Activated CD4-positive, alpha-beta T cell treated with anti-CD3 and anti-CD28 coated beads for 4 hours (primary cell): ENCODE measurements at regions not wholly inside any gene's neighbourhood (a gene's known extent, or its start where the extent isn't known, plus 50 kb on each side); places are given as distances from the start of the nearest gene placed in this dataset.
"Not testable (repeated sequence)": the region's sequence is repeated elsewhere in the genome, so short reads cannot be mapped to it uniquely, and the experiment has no call there.

ENCODE experiments used
- DNase-seq, 2 donors: peaks; one replicate each; pipeline ENCODE4 v3.0.0-alpha.2; 2020

DNA sequence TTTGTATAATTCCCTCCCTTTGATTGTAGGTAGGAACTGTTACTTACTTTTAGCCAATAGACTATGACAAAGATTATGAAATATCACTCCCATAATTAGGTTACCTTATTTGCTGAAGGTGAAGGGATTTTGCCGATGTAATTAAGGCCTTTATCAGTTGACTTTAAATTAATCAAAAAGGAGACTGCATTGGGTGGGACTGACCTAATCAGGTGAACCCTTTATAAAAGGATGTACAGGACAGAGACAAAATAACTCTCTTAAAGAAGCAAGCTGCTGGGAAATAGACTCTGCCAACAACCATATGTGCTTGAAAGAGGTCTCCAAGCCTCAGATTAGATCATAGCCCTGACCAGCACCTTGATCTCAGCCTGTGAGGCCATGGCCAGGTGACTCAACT lies 167.6 kb downstream of the SOX3 start:
- no peak for DNase-seq

DNA sequence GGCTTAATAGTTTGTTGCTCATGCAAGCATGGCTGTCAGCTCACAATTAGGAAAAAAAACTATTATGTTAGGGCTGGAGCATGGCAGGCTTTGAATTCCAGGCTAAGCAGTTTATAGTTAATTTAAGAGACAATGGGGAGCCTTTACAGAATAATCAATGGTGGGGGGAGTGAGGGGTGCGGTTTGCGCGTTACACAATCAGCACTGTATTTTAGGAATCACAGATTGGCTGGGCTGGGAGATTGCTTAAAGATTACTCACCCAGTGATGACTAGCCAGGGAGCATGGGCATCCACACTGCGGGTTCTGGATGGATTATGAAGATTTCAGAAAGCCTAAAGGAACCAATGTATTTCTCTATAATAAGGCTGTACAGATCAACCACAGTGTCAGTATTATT lies 186.6 kb downstream of the SOX3 start:
- DNase-seq = no peak

DNA sequence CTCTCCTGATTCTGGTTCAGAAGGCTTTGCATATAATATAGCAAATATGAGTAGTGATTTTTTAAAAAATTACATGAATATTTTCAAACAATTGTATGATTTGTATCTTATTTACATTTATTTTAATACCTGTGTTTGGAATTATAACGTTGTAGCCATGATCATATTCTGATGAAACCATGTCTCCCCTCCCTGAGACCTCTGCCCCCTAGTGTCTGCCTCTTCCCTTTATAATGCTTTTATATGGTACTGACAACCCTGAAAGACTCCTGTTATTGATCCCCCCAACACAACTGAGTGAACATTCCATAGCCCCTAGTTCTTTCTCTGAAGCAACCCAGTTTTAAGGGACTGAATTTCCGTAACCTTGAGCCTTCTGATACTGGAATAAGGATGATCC lies 187.4 kb downstream of the SOX3 start:
- DNase-seq = no peak

DNA sequence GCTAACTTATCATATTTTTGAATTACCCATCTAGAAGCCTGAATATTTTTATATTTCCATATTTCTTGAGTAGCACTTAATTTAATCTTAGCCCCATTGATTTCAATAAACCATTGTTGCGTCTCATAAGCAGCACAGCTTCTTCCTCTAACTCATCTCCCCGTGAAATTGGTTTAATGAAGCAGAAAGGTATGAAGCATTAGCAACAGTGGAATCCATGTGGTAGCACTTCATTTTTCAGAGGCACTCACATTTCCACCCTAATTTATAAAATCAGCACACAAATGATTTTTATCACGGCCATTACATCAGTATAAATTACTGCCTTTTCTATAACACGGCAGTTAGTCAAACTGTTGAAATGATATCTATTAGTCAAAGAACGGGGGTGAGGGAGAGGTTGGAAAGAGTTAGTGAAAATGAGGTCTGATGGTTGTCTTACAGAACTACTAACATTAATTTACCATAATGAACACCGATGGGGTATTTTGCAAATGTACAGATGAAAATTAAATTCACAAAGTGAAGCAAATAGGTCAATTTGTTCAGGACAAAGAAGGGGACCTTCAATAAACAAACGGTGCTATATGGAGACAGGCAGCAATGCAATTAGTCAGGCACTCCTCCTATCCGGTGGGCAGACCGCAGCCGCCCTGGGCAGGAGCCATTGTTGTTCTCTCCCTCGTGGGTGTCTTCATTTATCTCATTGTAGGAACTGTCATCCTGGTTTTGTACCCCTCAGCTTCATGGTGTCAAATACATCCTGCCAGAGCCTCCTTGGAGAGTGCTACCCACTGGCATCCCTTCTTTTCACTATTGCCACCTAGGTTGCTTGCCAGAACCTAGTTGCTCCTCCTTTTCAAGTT lies 205.7 kb downstream of the SOX3 start:
- no peak for DNase-seq

DNA sequence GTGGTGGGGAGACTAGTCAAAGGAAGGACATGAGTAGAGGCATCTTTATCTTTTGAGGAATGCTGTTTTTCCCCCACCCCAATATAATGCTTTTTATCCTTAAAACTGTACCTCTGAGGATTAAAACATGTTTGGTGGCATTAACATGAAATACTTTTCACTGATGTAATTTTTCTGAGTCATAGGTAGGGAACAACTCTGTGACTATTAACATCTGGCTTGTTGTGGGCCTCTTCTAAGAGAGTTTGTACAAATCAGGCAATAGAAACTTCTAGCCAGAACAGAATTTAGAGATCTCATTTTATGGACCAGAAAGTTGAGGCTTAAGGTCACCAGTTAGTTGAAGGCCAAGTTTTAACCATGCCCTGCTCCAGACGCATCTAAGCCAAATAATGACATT lies 207.6 kb downstream of the SOX3 start:
- DNase-seq = no peak

DNA sequence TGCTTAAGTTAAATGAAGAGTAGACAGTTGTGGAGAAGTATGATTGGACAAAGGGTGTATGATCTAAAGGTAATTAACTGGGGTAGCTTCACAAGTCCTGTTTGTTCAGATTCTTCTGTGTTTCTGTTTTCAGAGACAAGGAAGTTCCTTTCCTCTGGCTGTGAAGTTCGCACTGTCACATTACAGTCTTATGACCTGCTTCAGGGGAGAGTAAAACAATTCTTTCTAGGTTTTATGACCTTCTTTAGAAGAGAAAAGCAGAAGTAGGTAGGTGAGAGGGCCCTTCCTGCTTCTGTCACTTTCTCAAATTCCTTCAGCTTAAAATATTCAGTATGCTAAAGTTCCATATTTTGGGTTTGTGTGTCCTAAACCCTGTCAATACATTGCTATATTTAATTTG lies 211.9 kb downstream of the SOX3 start:
- no peak for DNase-seq

DNA sequence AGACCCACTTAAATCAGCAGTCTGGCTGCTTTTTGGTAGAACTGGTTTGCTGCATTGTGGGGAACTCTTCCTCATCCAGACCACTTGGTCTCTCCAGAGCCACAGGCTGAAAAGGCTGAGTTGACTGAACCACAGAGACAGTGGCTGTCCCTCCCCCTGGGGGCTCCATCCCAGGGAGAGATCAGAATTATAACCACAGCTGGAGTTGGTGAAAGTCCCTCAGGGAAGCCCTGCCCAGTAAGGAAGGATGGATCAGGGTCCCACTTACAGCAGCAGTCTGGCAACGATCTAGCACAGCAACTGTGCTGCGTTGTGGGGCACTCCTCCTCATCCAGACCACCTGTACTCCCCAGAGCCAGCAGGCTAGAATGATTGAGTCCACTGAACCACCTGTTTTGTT lies 212.7 kb downstream of the SOX3 start:
- DNase-seq = no peak

DNA sequence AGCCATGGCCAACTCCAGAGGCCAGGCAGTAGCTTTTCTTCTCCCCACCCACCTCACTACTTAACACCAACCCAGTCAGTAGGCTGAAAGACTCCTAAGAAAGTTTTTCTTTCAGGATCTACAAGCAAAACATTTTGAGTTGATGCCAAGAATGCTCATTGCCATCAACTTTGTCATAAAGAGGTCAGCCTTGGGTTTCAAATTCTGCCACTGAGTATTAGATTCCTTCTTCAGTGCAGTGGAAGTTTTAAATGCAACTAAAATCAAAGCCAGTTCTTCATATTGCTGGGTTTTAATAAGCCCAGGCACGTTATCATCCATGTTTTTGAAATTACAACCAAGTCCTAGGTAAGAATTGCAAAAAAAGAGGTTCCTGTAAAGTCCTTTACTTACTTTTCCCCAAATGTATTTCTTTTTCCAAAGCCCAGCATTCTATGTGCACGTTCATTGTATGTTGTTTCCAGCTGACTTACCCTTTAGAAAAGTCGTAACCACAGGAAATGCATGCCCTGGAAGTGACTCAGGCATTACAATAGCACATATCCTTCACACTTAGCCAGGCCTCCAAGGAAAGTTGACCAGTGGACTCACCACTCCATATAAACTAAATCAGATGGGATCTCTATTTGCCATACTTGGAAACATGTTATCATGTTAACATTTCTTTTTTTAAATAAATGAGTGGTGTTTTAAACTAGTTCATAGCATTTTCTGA lies 229.9 kb downstream of the SOX3 start:
- DNase-seq = no peak

DNA sequence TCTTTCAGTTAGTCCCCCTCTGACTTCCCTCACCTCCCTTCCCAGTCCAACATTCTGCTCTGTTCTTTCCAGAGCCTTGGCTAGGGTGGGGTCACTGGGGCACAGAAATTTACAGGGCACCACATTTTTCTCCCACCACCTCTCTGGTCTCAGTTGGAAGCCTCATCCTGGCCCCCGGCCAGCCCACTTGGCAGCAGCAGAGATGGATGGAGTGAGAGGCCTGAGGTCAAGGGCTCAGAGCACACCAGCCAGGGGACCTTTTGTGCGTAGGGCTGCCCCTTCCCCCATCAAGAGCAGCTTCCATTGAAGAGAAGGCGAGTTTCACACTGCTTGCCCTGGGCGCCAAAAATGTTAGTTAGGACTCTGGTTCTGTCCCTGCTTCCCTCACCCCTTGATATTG lies 230.9 kb downstream of the SOX3 start:
- no peak for DNase-seq

DNA sequence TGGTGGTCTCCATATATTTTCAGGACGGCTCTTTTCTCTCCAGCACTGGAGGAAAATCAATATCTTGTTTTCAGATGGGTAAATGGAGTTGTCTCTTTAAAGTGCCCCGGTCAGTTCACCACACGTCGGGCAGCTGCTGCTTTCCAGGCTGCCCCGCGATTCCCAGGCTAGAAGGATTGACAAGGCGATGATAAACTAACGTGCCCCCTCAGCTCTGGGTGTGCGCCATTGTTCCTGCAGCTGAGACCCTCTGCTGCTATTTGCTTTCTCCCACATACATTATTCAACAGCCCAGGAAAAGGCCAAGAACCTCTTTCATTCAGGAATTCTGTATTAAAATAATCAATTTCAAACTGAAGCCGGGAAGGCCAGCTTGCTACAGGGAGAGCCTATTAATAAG lies 254.5 kb downstream of the SOX3 start:
- no peak for DNase-seq

DNA sequence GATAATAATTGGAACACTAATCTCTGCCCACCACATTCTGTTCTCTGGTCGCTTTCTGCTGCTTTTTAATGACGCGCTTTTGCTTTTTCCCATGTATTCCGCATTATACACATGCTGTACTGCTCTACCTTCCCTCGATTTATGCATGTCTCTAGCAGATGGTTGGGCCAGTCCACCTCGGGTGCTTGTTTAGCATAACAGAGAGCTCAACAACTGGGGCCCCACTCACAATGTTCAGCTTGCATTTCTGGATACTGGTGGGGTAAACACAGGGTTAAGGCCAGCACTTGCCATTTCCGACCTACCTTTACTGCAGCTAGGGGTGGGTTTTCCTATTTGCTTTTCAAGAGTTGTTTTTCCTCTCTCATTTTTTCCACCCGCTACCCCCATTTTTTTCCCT lies 255.8 kb downstream of the SOX3 start:
- no peak for DNase-seq

DNA sequence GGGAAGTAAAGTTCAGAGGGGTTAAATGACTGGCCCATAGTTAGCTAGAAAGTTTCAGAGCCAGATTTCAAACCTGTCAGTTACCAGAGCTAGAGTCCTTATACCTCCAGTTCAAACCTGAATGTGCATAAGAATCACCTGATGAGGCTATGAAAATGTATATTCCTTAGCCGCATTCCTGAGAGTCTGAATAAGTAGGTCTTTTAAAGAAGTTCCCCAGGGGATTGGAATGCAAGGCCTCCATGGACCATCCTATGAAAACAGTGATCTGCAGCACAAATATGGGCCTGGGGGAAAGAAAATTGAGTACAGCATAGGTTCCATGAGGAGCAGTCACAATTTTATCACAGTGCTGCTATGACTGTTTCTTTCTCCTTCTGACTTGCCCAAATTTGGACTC lies 263.9 kb upstream of the CXorf66 start:
- DNase-seq = no peak

DNA sequence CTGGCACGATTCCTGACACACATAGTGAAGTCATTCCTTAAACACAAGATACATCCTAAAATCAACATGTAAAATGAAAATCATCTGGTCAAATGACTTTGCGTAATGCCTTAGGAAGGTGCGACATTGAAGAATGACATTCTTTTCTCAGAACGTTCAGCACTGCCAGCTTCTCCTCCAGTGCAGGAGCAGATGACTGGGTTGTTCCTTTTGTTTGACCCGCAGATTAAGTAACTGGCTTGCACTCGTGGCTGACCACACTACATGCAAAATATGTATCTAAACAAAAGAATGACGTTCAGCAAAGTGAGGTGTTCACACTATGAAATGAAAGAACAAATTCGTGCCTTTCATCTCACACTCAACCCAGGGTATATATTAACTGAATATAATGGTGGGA lies 260.7 kb upstream of the CXorf66 start:
- DNase-seq = not testable (repeated sequence)

DNA sequence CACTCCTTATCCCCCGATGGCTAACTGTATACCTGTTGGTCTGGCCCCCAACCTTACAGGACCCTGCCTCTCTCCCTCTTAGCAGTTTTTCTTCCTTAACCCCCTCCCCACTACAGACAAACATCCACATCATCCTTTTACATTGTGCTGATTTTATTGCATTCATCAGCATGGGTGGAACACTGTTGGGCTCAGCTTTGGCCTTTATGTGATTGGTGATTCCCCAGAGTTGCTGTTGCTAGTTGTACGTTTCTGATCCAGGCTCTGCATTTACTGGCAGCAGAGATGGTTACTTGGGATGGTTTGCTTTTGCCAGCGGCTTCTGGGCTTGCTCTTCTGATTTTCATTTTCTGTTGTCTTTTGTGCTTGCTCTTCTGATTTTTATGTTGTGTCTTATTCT lies 250.6 kb upstream of the CXorf66 start:
- not testable (repeated sequence) for DNase-seq

DNA sequence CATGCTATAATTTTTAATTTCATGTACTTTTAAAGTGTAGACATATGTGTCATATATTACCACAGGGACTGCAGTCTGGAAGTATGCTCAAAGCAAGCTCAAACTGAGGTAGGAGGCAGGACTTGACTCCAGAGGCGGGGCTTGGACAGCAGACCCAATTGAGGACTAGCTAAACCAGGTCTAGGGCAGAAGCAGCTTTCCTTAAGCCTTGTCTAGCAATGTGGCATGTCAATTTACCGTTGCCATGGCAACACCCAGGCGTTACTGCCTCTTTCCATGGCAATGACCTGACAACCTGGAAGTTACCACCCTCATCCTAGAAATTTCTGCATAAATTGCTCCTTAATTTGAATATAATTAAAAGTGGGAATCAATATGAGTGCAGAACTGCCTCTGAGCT lies 249.2 kb upstream of the CXorf66 start:
- not testable (repeated sequence) for DNase-seq

DNA sequence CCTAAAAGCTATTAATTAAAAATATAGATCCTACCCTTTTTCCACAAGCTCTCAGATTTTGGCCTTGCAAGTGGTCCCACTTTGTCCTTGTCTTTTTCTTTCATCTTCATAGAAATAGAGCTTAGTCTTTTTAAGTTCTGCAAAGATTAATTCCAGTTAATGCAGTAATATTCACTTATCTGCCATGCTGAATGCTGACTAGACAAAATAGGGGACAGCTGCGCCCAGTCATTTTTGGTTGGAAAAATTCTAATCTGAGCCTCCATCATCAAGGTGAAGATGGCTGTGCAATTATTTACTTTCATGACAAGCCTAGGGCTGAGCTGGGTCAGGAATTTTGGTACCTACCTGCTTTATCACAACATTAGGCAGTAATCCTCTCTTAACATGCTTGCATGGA lies 241.3 kb upstream of the CXorf66 start:
- DNase-seq = no peak

DNA sequence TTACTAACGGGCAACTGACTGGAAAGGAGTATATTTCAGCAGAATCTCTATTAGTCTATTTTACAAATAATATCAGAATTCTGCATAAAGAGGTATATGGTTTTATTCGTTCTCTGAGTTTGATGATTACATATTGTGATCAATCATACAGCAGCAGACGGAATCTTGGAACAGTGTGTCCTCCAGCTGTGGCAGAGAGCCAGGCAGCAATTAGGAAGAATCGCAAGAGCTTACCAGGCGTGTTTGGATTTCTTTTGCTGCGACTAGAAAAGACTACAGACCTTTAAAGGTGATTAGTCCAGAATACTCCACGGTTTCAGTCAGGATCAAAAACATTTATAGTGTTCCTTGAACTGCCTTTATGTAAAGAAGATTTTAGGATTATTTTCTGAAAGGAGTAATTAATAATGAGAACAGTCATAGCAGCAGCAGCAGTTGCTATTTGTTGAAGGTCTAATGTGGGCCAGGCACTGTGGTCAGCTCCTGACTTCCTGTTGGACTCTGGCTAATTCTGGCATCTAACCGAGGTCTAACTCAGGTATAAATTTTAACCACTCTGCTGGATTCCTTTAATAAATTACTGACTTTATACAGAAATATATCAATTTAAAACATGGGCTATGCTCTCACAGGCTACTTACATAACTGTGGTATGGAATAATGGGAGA lies 225.3 kb upstream of the CXorf66 start:
- DNase-seq = no peak

DNA sequence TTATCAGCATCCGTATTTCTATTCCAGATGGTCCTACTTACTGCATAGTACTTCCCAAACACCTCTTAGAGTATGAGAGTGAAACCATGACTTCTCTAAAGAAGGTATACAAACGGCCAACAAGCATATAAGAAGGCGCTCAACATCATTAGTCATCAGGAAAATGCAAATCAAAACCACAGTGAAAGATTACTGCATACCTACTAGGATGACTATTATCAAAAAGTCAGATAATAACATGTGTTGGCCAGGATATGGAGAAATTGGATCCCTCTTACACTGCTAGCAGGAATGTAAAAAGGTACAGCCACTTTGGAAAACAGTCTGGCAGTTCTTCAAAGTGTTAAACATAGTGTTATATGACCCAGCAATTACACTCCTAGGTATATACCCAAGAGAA lies 215.3 kb upstream of the CXorf66 start:
- no peak for DNase-seq

DNA sequence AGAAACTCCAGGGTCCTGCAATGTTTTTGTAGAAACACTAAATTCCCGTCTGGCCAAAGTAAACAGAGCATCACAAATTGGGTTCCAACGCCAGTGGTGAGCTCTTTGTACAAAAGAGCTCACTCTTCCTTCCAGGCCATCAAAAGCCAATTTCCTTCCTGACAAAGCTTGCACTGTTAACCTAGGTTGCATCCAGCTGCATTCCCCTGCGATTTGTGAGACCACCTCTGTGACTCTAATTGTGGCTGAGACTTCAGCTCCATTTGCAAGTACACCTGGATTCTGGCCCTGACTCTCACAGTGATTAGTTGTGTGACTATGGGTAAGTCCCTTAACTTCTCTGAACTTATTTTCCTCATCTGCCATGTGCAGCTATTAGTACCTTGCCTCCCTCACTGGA lies 212.5 kb upstream of the CXorf66 start:
- DNase-seq = no peak

DNA sequence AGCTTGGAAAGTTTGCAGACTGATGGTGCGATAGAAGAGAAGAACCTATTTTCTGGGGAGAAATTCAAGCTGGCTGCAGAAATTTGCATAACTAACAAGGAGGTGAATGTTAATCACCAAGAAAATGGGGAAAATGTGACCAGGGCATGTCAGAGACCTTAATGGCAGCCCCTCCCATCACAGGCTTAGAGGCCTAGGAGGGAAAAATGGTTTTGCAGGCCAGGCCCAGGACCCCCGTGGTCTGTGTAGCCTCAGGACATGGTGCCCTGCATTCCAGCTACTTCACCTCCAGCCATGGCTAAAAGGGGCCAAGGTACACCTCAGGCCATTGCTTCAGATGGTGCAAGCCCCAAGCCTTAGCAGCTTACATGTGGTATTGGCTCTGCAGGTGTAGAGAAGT lies 207.1 kb upstream of the CXorf66 start:
- no peak for DNase-seq

DNA sequence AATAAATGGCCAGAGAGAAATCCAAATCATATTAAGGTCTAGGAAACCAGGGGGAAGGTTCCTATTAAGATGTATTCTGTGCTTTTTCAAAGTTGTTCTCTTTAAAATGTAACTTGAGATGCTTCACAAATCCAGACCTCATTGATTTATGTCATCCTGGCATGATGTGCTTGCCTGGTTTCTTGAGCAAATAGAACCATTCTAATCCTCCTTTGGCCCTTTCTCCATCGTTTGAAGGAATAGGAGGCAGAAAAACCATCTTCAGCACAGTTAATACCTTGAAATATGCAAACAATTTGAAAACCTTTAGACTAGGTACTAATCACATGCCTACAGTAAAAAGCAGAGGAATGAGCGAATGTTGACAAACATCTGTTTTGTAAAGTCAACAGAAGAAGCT lies 202.2 kb upstream of the CXorf66 start:
- no peak for DNase-seq

DNA sequence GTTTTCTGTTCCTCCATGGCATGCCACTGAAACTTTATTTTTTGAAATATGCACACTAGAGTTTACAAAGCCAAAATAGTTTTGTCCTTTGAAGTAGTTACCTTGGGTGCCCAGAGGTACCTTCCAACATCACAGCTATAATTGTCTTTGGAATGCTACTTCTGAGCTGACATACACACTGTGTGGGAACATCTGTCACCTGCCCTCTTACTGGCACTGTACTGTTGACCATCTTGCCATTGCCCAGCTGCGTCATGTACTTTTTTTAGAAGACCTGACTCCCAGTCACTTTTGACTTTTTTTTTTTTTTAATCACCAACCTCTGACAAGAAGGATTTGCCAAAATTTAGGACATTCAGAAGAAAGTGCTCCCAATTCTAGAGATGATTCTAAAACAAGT lies 200.5 kb upstream of the CXorf66 start:
- no peak for DNase-seq

DNA sequence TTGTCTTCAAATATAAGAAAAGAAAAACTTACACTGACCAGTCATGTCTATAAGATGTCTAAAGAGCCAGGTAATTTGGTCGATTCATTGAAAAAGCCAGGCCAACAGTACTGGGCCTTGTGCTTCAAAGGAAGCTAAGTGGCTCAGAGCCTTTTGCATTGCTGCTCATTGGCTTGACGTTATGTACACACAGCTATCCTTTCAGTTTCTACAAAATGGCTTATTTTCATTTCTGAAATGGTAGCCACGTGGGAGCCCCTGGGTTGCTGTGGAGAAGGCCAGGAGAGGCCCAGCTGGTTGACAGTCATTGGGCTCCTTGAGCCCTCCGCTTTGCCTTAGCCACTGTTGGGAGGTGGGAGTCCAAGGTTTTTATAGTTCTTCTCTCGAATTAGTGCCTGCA lies 199.1 kb upstream of the CXorf66 start:
- no peak for DNase-seq
